Inferior parietal cortex (tissue), 1 donor: ENCODE measurements at regions not wholly inside any gene's neighbourhood (a gene's known extent, or its start where the extent isn't known, plus 50 kb on each side); places are given as distances from the start of the nearest gene placed in this dataset.
"Not testable (repeated sequence)": the region's sequence is repeated elsewhere in the genome, so short reads cannot be mapped to it uniquely, and the experiment has no call there.

Experiments used
- DNase-seq: peaks from one replicate; pipeline ENCODE4 v3.0.0-alpha.2; 2016; ENCODE audit errors: extremely low spot score

DNA sequence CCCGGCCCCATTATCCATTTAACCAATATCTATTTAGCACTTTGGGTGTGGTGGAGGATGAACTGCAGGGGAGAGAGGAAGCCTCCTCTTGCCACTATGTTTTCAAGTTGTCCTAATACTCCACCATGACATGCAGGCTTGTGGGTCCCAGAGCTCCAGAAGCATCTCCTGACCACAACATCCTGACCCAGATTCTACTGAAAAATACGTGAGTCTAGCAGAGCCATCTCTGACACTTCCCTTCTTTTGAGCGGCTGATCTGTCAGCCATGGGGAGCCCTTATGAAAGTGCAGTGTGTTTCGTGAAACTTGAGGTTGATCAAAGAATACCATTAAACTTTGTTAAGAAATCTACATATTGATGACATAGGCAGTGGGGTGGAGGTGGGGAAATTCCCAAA is 126.6 kb downstream of the UNC93B1 start:
- not testable (repeated sequence) for DNase-seq

- not testable (repeated sequence) for DNase-seq
Measured at GRCh38 chr11:67873223-67873622, 130.7 kb downstream of the UNC93B1 start.

DNA sequence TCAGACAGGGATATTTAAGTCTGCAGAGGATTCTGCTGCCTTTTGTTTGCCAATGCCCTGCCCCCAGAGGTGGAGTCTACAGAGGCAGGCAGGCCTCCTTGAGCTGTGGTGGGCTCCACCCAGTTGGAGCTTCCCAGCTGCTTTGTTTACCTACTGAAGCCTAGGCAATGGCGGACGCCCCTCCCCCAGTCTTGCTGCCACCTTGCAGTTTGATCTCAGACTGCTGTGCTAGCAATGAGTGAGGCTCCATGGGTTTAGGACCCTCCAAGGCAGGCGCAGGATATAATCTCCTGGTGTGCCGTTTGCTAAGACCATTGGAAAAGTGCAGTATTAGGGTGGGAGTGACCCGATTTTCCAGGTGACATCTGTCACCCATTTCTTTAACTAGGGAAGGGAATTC is 132.7 kb downstream of the UNC93B1 start:
- not testable (repeated sequence) for DNase-seq

DNA sequence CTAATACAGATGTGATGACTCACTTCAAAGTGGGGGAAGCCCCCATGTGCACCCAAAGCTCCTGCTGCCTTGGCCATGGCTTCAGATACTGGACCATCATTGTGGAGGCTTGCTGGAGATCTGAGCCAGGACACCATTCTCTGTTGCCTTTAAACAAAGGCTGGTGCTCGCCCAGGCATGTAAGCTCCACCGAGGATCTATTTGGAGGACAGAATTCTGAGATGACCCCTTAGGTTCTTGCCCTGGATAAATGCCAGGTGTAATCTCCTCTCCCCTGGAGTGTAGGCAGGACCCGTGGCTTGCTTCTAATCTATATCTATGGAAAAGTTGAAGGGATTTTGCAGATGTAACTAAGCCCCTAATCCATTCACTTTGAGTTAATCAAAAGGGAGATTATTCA is 141.0 kb downstream of the UNC93B1 start:
- not testable (repeated sequence) for DNase-seq

GRCh38 chr11:67859513-67860161 is 144.3 kb downstream of the UNC93B1 start:
- DNase-seq, result not testable (repeated sequence)

GRCh38 chr11:67850747-67851146 is 153.2 kb downstream of the UNC93B1 start:
- not testable (repeated sequence) for DNase-seq

DNA sequence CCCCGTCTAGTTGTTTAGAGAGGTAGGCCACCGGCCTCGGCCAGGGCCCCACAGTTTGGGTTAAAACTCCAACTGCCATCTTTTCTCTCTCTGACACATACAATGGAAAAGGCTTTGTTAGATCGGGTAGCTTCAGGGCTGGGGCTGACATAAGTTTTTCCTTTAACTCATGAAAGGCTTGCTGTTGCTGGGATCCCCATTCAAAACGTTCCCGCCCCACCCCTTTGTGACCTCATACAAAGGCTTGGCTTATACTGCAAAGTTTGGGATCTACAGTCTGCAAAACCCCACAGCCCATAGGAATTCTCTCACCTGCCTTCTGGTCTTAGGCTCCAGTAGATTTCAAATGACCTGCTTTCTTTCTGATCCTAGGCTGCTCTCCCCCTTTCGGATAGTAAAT is 154.1 kb downstream of the UNC93B1 start:
- DNase-seq, result not testable (repeated sequence)

GRCh38 chr11:67847896-67848875 is 155.7 kb downstream of the UNC93B1 start:
- not testable (repeated sequence) for DNase-seq

DNA sequence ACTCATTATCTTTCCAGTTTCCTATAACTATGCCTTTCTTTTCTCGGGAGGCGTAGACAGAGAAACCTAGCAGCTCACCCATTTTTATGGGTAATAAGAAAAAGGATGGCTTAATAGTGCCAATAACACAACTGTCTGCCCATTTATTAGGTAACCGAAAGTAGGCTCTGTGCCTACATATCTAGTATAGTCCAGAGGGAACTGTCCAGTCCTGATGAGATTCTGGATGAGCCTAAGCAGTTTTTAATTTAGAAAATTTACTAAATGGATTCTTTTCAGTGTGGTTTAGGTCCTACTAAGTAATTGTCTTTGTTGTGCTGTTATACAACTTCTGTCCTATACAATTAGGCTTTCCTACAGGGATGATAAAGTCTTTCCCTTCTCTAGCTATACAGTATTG is 157.6 kb downstream of the UNC93B1 start:
- not testable (repeated sequence) for DNase-seq

DNA sequence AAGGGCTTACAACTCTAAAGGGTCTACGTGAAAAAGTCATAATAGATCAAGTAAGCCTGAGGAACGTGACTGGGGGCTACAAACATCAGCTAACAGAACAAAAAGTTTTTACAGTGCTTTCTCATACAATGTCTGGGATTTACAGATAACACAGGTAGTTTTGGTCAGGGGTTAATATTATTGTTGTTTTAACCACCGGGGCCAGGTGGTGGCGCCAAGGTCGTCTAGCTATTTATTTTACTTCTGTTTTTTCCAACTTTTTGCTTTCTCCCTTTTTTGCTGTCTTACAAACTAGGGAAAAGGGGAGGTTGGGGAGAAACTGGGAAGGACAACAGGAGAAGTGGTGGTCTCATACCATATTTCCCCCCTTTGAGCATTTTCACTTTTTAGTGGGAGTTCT is 158.6 kb downstream of the UNC93B1 start:
- not testable (repeated sequence) for DNase-seq

- DNase-seq, result not testable (repeated sequence)
Measured at GRCh38 chr11:67840599-67840998, 163.3 kb downstream of the UNC93B1 start.

GRCh38 chr11:67830152-67830551 is 155.7 kb upstream of the ALDH3B2 start:
- not testable (repeated sequence) for DNase-seq

- DNase-seq, result not testable (repeated sequence)
Measured at GRCh38 chr11:67826951-67827296, 152.5 kb upstream of the ALDH3B2 start.

DNA sequence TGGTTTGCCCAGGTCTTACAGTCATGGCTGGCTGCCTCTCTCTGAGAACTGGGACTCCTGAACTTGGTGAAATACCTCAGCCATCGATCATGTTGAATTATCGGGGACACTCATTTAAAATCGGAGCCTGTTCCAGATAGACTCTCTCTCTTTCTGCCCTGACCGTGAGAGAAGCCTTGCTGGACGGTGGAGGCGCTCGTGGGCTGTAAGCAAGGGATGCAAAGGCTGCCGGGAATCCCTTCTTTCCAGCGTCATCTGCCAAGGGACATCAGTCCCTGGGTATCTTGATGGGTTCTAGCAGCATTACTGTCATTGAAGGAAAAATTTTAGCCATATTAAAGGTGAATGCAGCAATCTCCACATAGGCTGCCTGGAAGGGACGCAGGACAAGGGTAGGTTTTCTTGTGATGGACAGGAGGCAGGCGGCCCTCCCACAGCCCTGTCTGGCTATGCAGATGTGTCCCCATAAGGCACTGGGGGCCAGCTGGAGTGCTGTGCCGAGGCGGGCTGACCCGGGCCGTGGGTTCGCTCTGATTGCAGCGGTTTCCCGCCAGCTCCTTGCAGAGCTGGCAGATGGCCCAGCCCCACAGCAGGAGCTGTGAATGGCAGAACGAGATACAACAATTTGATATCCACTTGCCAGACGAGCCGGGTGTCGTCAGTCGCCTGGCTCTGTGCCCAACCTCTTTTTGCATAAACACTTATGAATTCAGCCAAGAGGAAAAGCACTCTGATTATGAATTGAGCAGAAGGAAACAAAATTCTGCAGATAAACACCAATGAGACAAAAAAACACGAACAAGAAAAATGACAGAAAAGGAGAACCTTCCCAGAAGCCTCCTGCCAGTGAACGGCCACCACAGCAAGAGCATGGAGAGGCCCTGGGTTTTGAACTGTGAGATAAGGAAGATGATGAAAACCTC is 151.9 kb upstream of the ALDH3B2 start:
- DNase-seq, result peak; percentile 35

DNA sequence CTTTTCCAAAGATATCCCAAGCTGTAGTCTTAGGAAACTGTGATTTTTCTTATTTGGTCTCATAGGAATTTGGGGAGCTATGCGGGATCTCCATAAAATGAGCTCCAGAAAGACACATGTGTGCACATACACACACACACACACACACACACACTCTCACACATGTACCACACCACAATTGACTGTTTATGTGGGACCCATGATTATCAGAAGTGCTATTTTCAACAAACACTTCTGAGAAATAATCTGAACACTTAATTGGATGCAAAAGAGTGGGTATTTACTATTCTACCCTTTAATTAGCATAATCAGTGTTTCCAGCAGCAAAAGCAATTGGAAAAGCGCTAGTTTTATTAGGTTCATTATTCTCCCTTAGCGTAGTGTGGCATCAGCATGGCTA is 150.4 kb upstream of the ALDH3B2 start:
- DNase-seq, result not testable (repeated sequence)

- DNase-seq, result no peak
Measured at GRCh38 chr11:67820081-67820480, 145.7 kb upstream of the ALDH3B2 start.

- not testable (repeated sequence) for DNase-seq
Measured at GRCh38 chr11:67817558-67817957, 143.1 kb upstream of the ALDH3B2 start.

DNA sequence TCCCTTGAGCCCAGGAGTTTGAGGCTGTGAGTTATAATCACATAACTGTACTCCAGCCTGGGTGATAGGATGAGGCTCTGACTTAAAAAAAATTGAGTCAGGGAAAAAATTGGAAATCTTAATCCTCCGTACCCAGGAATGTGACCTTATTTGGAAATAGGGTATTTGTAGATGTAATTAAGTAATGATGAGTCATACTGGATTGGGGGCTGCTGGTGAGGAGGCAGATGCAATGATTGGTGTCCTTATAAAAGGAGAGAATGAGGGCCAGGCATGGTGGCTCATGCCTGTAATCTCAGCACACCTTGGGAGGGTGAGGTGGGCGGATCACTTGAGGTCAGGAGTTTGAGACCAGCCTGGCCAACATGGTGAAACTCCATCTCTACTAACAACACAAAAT is 134.9 kb upstream of the ALDH3B2 start:
- DNase-seq, result not testable (repeated sequence)

- not testable (repeated sequence) for DNase-seq
Measured at GRCh38 chr11:67807896-67808295, 133.5 kb upstream of the ALDH3B2 start.

- not testable (repeated sequence) for DNase-seq
Measured at GRCh38 chr11:67806728-67807235, 132.4 kb upstream of the ALDH3B2 start.

GRCh38 chr11:67806183-67806582 is 131.8 kb upstream of the ALDH3B2 start:
- DNase-seq, result not testable (repeated sequence)
